ENCODE measurements at regions not wholly inside any gene's neighbourhood (a gene's known extent, or its start where the extent isn't known, plus 50 kb on each side); places are given as distances from the start of the nearest gene placed in this dataset.

DNA sequence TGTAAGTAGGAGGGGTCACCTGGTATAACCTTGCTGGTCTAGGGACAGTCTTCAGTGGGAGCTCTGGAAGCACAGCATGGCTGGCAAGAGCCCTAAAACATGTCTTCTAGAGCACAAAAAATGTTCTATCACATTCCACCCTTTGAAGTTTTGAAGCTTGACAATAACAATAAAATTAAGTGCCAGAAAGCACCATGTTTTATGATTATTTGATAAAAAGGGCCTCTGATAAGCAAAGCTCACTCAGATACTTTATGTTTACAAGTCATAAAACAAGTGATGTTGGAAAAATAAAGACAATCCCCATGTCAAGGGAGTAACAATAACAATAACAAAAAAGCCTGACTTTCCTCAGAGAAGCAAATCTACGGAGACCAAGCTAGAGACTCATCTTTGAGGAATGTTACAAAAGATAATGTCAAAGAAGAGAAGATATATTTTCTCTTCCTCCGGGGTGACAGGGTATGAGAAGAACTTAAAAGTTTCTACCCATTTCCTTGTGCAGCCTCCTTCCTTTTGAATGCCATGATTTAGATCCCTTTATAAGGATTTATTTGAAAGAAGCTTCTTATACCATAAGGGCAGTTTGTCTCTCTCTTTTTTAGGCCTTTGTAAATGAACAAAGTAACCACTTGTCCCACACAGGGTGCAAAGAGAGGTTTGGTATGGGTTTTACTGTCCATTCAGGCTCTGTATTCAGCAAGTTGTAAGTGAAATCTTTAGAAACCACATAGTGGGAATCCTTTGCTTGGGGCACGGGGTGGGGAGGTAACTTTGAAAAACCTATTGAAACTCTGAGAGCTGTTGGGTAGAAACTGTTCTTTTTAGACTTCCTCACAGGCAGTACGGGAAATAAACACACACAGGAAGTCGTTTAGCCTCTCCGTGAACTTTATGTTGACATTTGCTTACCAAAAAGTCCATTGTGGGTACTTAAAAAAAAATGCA is 109.6 kb upstream of the RBMS3 start:
- H3K36me3 ChIP-seq (ENCODE audit: insufficient read depth): no peaks in the 10 kb centered on the region
- no peak overlapping the region for H3K4me2 ChIP-seq
- H3K4me1 ChIP-seq (ENCODE audit: low read depth, poor library complexity, severe bottlenecking): no peaks in the 10 kb centered on the region
- no peaks in the 10 kb centered on the region for H3K79me2 ChIP-seq (ENCODE audit: insufficient read depth, low read depth)
- no peak overlapping the region for H3K4me3 ChIP-seq (IDR thresholded peaks at IDR 0.05; ENCODE audit: insufficient read depth, low read depth, low read length)
- TF ChIP-seq, protein P1, sequence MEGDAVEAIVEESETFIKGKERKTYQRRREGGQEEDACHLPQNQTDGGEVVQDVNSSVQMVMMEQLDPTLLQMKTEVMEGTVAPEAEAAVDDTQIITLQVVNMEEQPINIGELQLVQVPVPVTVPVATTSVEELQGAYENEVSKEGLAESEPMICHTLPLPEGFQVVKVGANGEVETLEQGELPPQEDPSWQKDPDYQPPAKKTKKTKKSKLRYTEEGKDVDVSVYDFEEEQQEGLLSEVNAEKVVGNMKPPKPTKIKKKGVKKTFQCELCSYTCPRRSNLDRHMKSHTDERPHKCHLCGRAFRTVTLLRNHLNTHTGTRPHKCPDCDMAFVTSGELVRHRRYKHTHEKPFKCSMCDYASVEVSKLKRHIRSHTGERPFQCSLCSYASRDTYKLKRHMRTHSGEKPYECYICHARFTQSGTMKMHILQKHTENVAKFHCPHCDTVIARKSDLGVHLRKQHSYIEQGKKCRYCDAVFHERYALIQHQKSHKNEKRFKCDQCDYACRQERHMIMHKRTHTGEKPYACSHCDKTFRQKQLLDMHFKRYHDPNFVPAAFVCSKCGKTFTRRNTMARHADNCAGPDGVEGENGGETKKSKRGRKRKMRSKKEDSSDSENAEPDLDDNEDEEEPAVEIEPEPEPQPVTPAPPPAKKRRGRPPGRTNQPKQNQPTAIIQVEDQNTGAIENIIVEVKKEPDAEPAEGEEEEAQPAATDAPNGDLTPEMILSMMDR (conservative IDR thresholded peaks at IDR 0.05; ENCODE audit: low read depth, low read length): no peak
- H4K20me1 ChIP-seq (ENCODE audit: insufficient read depth): no peaks in the 10 kb centered on the region
- H3K27me3 ChIP-seq (ENCODE audit: insufficient read depth, low read depth): no peaks in the 10 kb centered on the region
- H3K27ac ChIP-seq: no peak overlapping the region
- H3K9ac ChIP-seq: no peak overlapping the region
- H2AFZ ChIP-seq (ENCODE audit: low read depth): no peak overlapping the region

DNA sequence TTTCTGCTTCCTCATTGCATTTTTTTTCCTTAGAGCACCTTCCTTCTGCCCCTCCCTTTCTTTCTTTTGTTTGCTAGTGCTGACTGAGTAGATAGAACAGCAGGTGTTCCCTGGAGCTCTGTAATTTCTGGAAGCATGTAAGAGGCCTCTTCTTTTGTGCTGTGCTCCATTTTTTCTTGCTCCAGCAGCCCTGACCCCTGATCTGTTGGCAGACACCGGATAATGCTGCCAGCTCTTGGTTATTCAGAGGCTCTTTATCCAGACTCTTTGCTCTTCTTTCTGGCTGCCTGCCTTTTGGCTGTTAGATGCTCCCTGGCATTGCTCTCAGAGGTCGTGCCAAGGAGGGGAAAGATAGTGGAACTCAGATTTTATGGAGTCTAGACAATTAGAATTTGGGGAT is 104.4 kb upstream of the RBMS3 start:
- no peak overlapping the region for H3K4me3 ChIP-seq (IDR thresholded peaks at IDR 0.05; ENCODE audit: insufficient read depth, low read depth, low read length)
- no peaks in the 10 kb centered on the region for H4K20me1 ChIP-seq (ENCODE audit: insufficient read depth)
- no peak overlapping the region for H2AFZ ChIP-seq (ENCODE audit: low read depth)
- H3K79me2 ChIP-seq (ENCODE audit: insufficient read depth, low read depth): no peaks in the 10 kb centered on the region
- no peaks in the 10 kb centered on the region for H3K27me3 ChIP-seq (ENCODE audit: insufficient read depth, low read depth)
- TF ChIP-seq, protein P1 (conservative IDR thresholded peaks at IDR 0.05; ENCODE audit: low read depth, low read length): no peak
- H3K4me2 ChIP-seq: no peak overlapping the region
- no peaks in the 10 kb centered on the region for H3K36me3 ChIP-seq (ENCODE audit: insufficient read depth)
- no peak overlapping the region for H3K27ac ChIP-seq
- no peak overlapping the region for H3K9ac ChIP-seq
- H3K4me1 ChIP-seq (ENCODE audit: low read depth, poor library complexity, severe bottlenecking): no peaks in the 10 kb centered on the region

DNA sequence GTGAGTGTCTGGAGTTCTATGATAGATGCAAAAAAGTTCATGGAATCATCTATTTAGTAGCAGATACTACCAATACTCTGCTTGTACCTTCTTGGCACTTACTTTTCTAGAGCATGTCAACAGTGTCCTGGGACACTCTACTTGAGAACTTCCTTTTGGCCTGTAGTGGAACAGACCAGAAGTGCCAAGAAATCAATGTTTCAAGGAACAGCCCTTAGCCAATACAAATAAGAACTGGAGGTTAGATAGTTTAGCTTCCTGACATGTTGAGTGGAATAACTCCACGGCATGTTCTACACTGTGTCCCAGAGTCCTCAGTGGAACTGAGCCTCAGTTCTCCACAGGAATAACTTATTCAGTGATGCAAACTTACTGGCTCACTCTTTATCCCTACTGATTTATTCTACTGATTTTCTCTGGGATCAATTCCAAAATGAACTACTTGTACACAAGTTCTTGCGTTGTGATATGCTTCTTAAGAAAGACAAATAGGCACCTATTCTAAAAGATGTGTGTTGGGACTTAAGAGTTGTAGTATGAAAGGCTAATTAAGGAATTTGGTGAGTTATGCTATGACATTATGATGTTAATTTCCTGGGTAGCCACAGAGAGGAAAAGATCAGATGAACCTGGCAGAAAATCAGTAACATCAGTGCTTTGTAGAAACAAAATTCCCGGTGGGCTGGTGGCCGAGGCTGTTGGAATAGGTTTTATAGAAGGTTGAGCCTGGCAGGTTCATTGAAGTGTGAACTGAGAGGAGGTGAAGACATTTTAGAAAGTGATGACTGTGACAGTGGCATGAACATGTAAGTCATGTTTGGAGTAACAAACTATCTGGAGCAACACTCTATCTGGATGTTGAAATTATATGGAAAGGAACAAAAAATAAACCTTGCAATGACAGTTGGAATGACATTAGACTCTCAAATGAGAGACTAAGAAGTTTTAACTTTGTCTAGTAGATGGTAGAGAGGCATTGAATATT is 101.8 kb upstream of the RBMS3 start:
- Histone ChIP-seq H3K9ac (no peak overlapping the region), H3K36me3 (ENCODE audit: insufficient read depth) (no peaks in the 10 kb centered on the region), H3K79me2 (ENCODE audit: insufficient read depth, low read depth) (no peaks in the 10 kb centered on the region), H3K4me2 (no peak overlapping the region), H2AFZ (ENCODE audit: low read depth) (no peak overlapping the region), H3K4me3 (IDR thresholded peaks at IDR 0.05; ENCODE audit: insufficient read depth, low read depth, low read length) (no peak overlapping the region), H3K27ac (no peak overlapping the region), H3K4me1 (ENCODE audit: low read depth, poor library complexity, severe bottlenecking) (no peaks in the 10 kb centered on the region), H4K20me1 (ENCODE audit: insufficient read depth) (no peaks in the 10 kb centered on the region), H3K27me3 (ENCODE audit: insufficient read depth, low read depth) (no peaks in the 10 kb centered on the region)
- TF ChIP-seq, protein P1 (conservative IDR thresholded peaks at IDR 0.05; ENCODE audit: low read depth, low read length): no peak

DNA sequence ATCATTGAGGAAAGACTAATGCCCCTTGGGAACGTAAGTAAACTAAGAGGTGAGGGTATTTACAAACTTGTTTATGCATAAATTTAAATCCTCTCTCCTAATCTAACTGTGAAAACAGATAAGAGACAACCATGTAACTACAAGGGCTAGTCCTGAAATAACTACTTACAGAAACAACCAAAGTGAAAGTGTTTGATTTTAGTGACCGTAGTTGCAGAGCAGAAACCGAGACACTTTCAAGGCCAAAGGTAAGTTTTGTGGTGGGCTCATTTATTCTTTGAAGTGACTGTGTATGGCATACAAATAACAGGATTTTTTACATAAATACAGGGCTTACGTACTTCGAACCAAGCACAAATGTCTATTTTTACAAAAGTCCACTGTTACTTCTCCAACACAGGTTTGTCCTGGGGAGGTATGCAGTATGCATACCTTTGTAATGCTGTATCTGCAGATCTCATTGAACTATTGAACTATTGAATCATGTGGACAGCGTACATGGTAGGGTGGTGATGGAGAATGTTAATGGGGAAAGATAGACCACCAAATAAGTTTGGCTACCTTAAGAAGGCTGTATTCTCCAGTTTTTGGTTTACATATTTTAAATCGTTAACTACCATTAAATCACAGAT is 99.6 kb upstream of the RBMS3 start:
- no peak overlapping the region for H3K9ac ChIP-seq
- H3K36me3 ChIP-seq (ENCODE audit: insufficient read depth): no peaks in the 10 kb centered on the region
- no peaks in the 10 kb centered on the region for H3K79me2 ChIP-seq (ENCODE audit: insufficient read depth, low read depth)
- H3K27me3 ChIP-seq (ENCODE audit: insufficient read depth, low read depth): no peaks in the 10 kb centered on the region
- TF ChIP-seq, protein P1 (conservative IDR thresholded peaks at IDR 0.05; ENCODE audit: low read depth, low read length): no peak
- H3K4me1 ChIP-seq (ENCODE audit: low read depth, poor library complexity, severe bottlenecking): no peaks in the 10 kb centered on the region
- no peaks in the 10 kb centered on the region for H4K20me1 ChIP-seq (ENCODE audit: insufficient read depth)
- no peak overlapping the region for H2AFZ ChIP-seq (ENCODE audit: low read depth)
- H3K27ac ChIP-seq: no peak overlapping the region
- H3K4me2 ChIP-seq: no peak overlapping the region
- H3K4me3 ChIP-seq (IDR thresholded peaks at IDR 0.05; ENCODE audit: insufficient read depth, low read depth, low read length): no peak overlapping the region
